ENCODE measurements at regions not wholly inside any gene's neighbourhood (a gene's known extent, or its start where the extent isn't known, plus 50 kb on each side); places are given as distances from the start of the nearest gene placed in this dataset.
"Not testable (repeated sequence)": the region's sequence is repeated elsewhere in the genome, so short reads cannot be mapped to it uniquely, and the experiment has no call there.

GRCh38 chr7:27457603-27458565 lies 204.8 kb downstream of the HIBADH start:
- not testable (repeated sequence) for H3K9me2 ChIP-seq (replicated peaks; ENCODE audit: insufficient read depth, low read length); H3K4me2 ChIP-seq (ENCODE audit: low read depth, low read length); H3K9me3 ChIP-seq (replicated peaks; ENCODE audit: insufficient read depth, low read length); H3K9ac ChIP-seq (ENCODE audit: low read length); H3K27me3 ChIP-seq (replicated peaks; ENCODE audit: insufficient read depth, low read length); H3F3A ChIP-seq (ENCODE audit: insufficient read depth, low read length); H4K20me1 ChIP-seq (ENCODE audit: insufficient read depth, low read length); H3K4me1 ChIP-seq (ENCODE audit: low read length); H3K79me2 ChIP-seq (ENCODE audit: low read length); H2AFZ ChIP-seq (ENCODE audit: low read length); H3K27ac ChIP-seq (ENCODE audit: low read length); DNase-seq; H3K36me3 ChIP-seq (replicated peaks; ENCODE audit: insufficient read depth, low read length); H3K4me3 ChIP-seq (ENCODE audit: low read length)

DNA sequence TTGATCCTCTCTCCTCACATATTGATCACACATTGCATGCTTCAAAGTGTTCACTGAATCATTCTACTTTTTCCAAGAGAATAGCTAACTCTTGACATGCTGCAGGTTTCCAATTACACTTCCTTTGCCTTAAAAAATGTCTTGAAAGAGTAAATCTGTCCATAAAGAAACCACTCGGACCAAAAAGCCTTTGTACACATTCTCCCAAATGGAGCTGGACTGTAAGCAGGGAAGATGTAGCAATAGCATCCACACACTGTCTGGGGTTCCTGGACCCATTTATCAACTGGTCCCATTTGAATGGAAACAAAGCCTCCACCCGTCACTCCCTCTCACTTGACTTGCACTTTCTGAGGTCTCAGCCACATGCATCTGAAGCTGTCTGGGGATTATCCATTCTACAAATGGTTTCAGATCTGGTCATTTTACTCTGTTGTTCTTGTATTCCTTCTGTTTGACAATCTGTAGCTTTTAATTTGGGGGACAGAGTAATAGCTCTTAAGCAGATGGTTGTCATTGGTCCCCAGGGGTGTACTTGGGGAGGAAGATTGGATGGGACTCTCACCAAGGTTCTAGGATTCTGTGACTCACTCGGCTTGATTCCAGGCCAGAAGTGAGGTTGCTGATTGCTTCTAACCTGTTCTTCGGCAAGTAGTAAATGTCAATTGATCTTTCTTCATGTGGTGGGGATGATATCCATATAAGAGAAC lies 203.5 kb downstream of the HIBADH start:
- Histone ChIP-seq H2AFZ (ENCODE audit: low read length) (no peak overlapping the region), H3K27me3 (replicated peaks; ENCODE audit: insufficient read depth, low read length) (no peaks in the 10 kb centered on the region), H3K9me2 (replicated peaks; ENCODE audit: insufficient read depth, low read length) (no peaks in the 10 kb centered on the region), H3K79me2 (ENCODE audit: low read length) (no peaks in the 10 kb centered on the region), H3K27ac (ENCODE audit: low read length) (no peak overlapping the region), H3K9me3 (replicated peaks; ENCODE audit: insufficient read depth, low read length) (no peaks in the 10 kb centered on the region), H3F3A (ENCODE audit: insufficient read depth, low read length) (no peaks in the 10 kb centered on the region), H3K4me2 (ENCODE audit: low read depth, low read length) (no peak overlapping the region), H3K4me3 (ENCODE audit: low read length) (no peak overlapping the region), H3K9ac (ENCODE audit: low read length) (no peak overlapping the region), H3K36me3 (replicated peaks; ENCODE audit: insufficient read depth, low read length) (no peaks in the 10 kb centered on the region), H4K20me1 (ENCODE audit: insufficient read depth, low read length) (no peaks in the 10 kb centered on the region), H3K4me1 (ENCODE audit: low read length) (no peaks in the 10 kb centered on the region)
- TF ChIP-seq, protein P1, sequence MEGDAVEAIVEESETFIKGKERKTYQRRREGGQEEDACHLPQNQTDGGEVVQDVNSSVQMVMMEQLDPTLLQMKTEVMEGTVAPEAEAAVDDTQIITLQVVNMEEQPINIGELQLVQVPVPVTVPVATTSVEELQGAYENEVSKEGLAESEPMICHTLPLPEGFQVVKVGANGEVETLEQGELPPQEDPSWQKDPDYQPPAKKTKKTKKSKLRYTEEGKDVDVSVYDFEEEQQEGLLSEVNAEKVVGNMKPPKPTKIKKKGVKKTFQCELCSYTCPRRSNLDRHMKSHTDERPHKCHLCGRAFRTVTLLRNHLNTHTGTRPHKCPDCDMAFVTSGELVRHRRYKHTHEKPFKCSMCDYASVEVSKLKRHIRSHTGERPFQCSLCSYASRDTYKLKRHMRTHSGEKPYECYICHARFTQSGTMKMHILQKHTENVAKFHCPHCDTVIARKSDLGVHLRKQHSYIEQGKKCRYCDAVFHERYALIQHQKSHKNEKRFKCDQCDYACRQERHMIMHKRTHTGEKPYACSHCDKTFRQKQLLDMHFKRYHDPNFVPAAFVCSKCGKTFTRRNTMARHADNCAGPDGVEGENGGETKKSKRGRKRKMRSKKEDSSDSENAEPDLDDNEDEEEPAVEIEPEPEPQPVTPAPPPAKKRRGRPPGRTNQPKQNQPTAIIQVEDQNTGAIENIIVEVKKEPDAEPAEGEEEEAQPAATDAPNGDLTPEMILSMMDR (IDR thresholded peaks at IDR 0.05; ENCODE audit: low read length), result no peak
- TF ChIP-seq EZH2 (optimal IDR thresholded peaks at IDR 0.05; ENCODE audit: low read depth, low read length) (no peak), EZH2phosphoT487 (IDR thresholded peaks at IDR 0.05; ENCODE audit: low read length) (no peak)
- no peak for DNase-seq

- Histone ChIP-seq H3K4me1 (ENCODE audit: low read length) (no peaks in the 10 kb centered on the region), H3K27me3 (replicated peaks; ENCODE audit: insufficient read depth, low read length) (no peaks in the 10 kb centered on the region), H3K79me2 (ENCODE audit: low read length) (no peaks in the 10 kb centered on the region), H3F3A (ENCODE audit: insufficient read depth, low read length) (no peaks in the 10 kb centered on the region), H2AFZ (ENCODE audit: low read length) (no peak overlapping the region), H3K9me2 (replicated peaks; ENCODE audit: insufficient read depth, low read length) (no peaks in the 10 kb centered on the region), H3K36me3 (replicated peaks; ENCODE audit: insufficient read depth, low read length) (no peaks in the 10 kb centered on the region), H3K9ac (ENCODE audit: low read length) (no peak overlapping the region), H3K27ac (ENCODE audit: low read length) (no peak overlapping the region), H3K4me3 (ENCODE audit: low read length) (no peak overlapping the region), H4K20me1 (ENCODE audit: insufficient read depth, low read length) (no peaks in the 10 kb centered on the region), H3K9me3 (replicated peaks; ENCODE audit: insufficient read depth, low read length) (no peaks in the 10 kb centered on the region), H3K4me2 (ENCODE audit: low read depth, low read length) (no peak overlapping the region)
- TF ChIP-seq, protein P1 (IDR thresholded peaks at IDR 0.05; ENCODE audit: low read length), result no peak
- TF ChIP-seq EZH2phosphoT487 (IDR thresholded peaks at IDR 0.05; ENCODE audit: low read length), result no peak
- no peak for TF ChIP-seq EZH2 (optimal IDR thresholded peaks at IDR 0.05; ENCODE audit: low read depth, low read length)
- no peak for DNase-seq
These were observed 203.0 kb downstream of the HIBADH start for GRCh38 chr7:27459731-27460053.

Data from MM.1S (cell line).